ENCODE measurements at regions not wholly inside any gene's neighbourhood (a gene's known extent, or its start where the extent isn't known, plus 50 kb on each side); places are given as distances from the start of the nearest gene placed in this dataset.

DNA sequence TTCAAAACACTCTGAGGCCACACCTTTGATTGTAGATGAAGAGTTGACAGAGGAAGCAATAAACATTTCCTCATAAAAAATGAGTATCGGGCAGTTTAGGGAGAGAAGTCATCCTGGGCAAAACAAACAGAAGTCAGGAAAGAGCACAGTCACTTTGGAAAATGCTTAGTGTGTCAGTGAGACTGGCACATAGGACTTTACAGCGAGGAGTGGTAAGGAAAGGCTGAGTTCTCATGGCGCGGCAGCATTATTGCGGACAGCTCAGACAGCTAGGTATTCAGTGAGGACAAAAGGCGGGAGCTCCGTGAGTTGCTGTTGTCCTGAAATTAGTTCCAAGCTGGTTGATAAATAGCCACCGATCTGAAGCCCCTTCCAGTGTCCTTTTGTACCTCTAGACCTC is 229.9 kb downstream of the SNAPC1 start:
- Histone ChIP-seq H3K27me3 (ENCODE audit: control insufficient read depth in 4 of 4, insufficient read depth in 4 of 4, low read length in 3 of 4) (peaks cover 0 to 5% (median 0%) of the 10 kb centered on the region in 4 donors), H3K9ac (ENCODE audit: low read depth in 1 of 2, low read length in 2 of 2) (no peak overlapping the region), H3K36me3 (ENCODE audit: control insufficient read depth in 4 of 4, insufficient read depth in 3 of 4, low read depth in 1 of 4, low read length in 3 of 4) (no peaks in the 10 kb centered on the region), H3K4me1 (ENCODE audit: control insufficient read depth in 4 of 4, insufficient read depth in 4 of 4, low read length in 3 of 4) (no peaks in the 10 kb centered on the region), H3K4me3 (ENCODE audit: low read depth in 1 of 3, low read length in 3 of 3) (no peak overlapping the region), H3K9me3 (ENCODE audit: control insufficient read depth in 4 of 4, low read length in 3 of 4) (no peaks in the 10 kb centered on the region), H3K27ac (ENCODE audit: low read depth in 1 of 2, low read length in 2 of 2) (no peak overlapping the region)
- no peak for TF ChIP-seq HNF4G (IDR thresholded peaks at IDR 0.05)
- no peak for TF ChIP-seq RXRA (IDR thresholded peaks at IDR 0.05)
- TF ChIP-seq NR2F2 (IDR thresholded peaks at IDR 0.05) = no peak
- TF ChIP-seq TAF1 (conservative IDR thresholded peaks at IDR 0.05) = no peak
- no peak for TF ChIP-seq FOXA1 (IDR thresholded peaks at IDR 0.05)
- TF ChIP-seq MAX (IDR thresholded peaks at IDR 0.05) = no peak
- no peak for TF ChIP-seq HNF4A (conservative IDR thresholded peaks at IDR 0.05)
- no peak for TF ChIP-seq GABPA (IDR thresholded peaks at IDR 0.05 in 1 of 2, conservative IDR thresholded peaks at IDR 0.05 in 1 of 2)
- TF ChIP-seq RAD21 (IDR thresholded peaks at IDR 0.05) = no peak
- TF ChIP-seq, protein P1, sequence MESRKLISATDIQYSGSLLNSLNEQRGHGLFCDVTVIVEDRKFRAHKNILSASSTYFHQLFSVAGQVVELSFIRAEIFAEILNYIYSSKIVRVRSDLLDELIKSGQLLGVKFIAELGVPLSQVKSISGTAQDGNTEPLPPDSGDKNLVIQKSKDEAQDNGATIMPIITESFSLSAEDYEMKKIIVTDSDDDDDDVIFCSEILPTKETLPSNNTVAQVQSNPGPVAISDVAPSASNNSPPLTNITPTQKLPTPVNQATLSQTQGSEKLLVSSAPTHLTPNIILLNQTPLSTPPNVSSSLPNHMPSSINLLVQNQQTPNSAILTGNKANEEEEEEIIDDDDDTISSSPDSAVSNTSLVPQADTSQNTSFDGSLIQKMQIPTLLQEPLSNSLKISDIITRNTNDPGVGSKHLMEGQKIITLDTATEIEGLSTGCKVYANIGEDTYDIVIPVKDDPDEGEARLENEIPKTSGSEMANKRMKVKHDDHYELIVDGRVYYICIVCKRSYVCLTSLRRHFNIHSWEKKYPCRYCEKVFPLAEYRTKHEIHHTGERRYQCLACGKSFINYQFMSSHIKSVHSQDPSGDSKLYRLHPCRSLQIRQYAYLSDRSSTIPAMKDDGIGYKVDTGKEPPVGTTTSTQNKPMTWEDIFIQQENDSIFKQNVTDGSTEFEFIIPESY (IDR thresholded peaks at IDR 0.05) = no peak
- no peak for TF ChIP-seq REST (IDR thresholded peaks at IDR 0.05)
- TF ChIP-seq EGR1 (IDR thresholded peaks at IDR 0.05; ENCODE audit: low read depth in 2 of 2) = no peak
- TF ChIP-seq YY1 (IDR thresholded peaks at IDR 0.05) = no peak
- TF ChIP-seq, protein P2, sequence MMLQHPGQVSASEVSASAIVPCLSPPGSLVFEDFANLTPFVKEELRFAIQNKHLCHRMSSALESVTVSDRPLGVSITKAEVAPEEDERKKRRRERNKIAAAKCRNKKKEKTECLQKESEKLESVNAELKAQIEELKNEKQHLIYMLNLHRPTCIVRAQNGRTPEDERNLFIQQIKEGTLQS (IDR thresholded peaks at IDR 0.05) = no peak
- TF ChIP-seq JUND (IDR thresholded peaks at IDR 0.05) = no peak
- TF ChIP-seq, protein P3, sequence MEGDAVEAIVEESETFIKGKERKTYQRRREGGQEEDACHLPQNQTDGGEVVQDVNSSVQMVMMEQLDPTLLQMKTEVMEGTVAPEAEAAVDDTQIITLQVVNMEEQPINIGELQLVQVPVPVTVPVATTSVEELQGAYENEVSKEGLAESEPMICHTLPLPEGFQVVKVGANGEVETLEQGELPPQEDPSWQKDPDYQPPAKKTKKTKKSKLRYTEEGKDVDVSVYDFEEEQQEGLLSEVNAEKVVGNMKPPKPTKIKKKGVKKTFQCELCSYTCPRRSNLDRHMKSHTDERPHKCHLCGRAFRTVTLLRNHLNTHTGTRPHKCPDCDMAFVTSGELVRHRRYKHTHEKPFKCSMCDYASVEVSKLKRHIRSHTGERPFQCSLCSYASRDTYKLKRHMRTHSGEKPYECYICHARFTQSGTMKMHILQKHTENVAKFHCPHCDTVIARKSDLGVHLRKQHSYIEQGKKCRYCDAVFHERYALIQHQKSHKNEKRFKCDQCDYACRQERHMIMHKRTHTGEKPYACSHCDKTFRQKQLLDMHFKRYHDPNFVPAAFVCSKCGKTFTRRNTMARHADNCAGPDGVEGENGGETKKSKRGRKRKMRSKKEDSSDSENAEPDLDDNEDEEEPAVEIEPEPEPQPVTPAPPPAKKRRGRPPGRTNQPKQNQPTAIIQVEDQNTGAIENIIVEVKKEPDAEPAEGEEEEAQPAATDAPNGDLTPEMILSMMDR (IDR thresholded peaks at IDR 0.05; ENCODE audit: low read depth, low read length, missing input control) = no peak
- TF ChIP-seq FOXA2 (IDR thresholded peaks at IDR 0.05) = no peak
- 64% methylated on average over 8 of the region's 8 CpGs for WGBS
- DNase-seq (ENCODE audit: low spot score) = no peak

GRCh38 chr14:61992926-61993325 is 230.7 kb downstream of the SNAPC1 start:
- Histone ChIP-seq H3K4me1 (ENCODE audit: control insufficient read depth in 4 of 4, insufficient read depth in 4 of 4, low read length in 3 of 4) (no peaks in the 10 kb centered on the region), H3K9me3 (ENCODE audit: control insufficient read depth in 4 of 4, low read length in 3 of 4) (no peaks in the 10 kb centered on the region), H3K27me3 (ENCODE audit: control insufficient read depth in 4 of 4, insufficient read depth in 4 of 4, low read length in 3 of 4) (peaks cover 0 to 5% (median 0%) of the 10 kb centered on the region in 4 donors), H3K36me3 (ENCODE audit: control insufficient read depth in 4 of 4, insufficient read depth in 3 of 4, low read depth in 1 of 4, low read length in 3 of 4) (no peaks in the 10 kb centered on the region), H3K4me3 (ENCODE audit: low read depth in 1 of 3, low read length in 3 of 3) (no peak overlapping the region), H3K27ac (ENCODE audit: low read depth in 1 of 2, low read length in 2 of 2) (no peak overlapping the region), H3K9ac (ENCODE audit: low read depth in 1 of 2, low read length in 2 of 2) (no peak overlapping the region)
- WGBS = 59% methylated on average over 2 of the region's 2 CpGs
- no peak for DNase-seq (ENCODE audit: low spot score)
- TF ChIP-seq FOXA2 (IDR thresholded peaks at IDR 0.05) (no peak), TAF1 (conservative IDR thresholded peaks at IDR 0.05) (no peak), FOXA1 (IDR thresholded peaks at IDR 0.05) (no peak), SP1 (IDR thresholded peaks at IDR 0.05) (no peak), HNF4G (IDR thresholded peaks at IDR 0.05) (no peak), JUND (IDR thresholded peaks at IDR 0.05) (no peak)
- TF ChIP-seq, protein P3 (IDR thresholded peaks at IDR 0.05; ENCODE audit: low read depth, low read length, missing input control) = no peak
- TF ChIP-seq, protein P1 (IDR thresholded peaks at IDR 0.05) = no peak
